C1 segment of cervical spinal cord (tissue), 14 donors: ENCODE measurements at regions not wholly inside any gene's neighbourhood (a gene's known extent, or its start where the extent isn't known, plus 50 kb on each side); places are given as distances from the start of the nearest gene placed in this dataset.
"Not testable (repeated sequence)": the region's sequence is repeated elsewhere in the genome, so short reads cannot be mapped to it uniquely, and the experiment has no call there.

Experiments
- DNase-seq, 14 donors: peaks; one replicate each; lab custom pipeline; 2025; lab: John Stamatoyannopoulos, UW

- peak in 4 of 14 donors; percentile 6 to 16 (median 14) for DNase-seq
Observed at GRCh38 chr10:64558094-64558835, 1037.1 kb downstream of the REEP3 start.

GRCh38 chr10:64571056-64571455 lies 1049.9 kb downstream of the REEP3 start:
- DNase-seq: no peak

GRCh38 chr10:64573623-64574325 lies 1052.6 kb downstream of the REEP3 start:
- no peak for DNase-seq

- DNase-seq: peak in 1 of 14 donors; percentile 14
Observed at GRCh38 chr10:64574371-64574770, 1053.2 kb downstream of the REEP3 start.

- DNase-seq: no peak
Observed at GRCh38 chr10:64576497-64576896, 1055.3 kb downstream of the REEP3 start.

GRCh38 chr10:64578757-64579156 lies 1057.6 kb downstream of the REEP3 start:
- not testable (repeated sequence) for DNase-seq

GRCh38 chr10:64586934-64587503 lies 1065.8 kb downstream of the REEP3 start:
- no peak for DNase-seq

GRCh38 chr10:64594072-64594471 lies 1072.9 kb downstream of the REEP3 start:
- no peak for DNase-seq

GRCh38 chr10:64598600-64598999 lies 1077.4 kb downstream of the REEP3 start:
- DNase-seq: no peak

GRCh38 chr10:64601298-64601697 lies 1080.1 kb downstream of the REEP3 start:
- DNase-seq: no peak

GRCh38 chr10:64617085-64617484 lies 1095.9 kb downstream of the REEP3 start:
- no peak for DNase-seq

GRCh38 chr10:64619102-64619501 lies 1097.9 kb downstream of the REEP3 start:
- DNase-seq: no peak

- no peak for DNase-seq
Observed at GRCh38 chr10:64626924-64627323, 1105.7 kb downstream of the REEP3 start.

- DNase-seq: no peak
Observed at GRCh38 chr10:64630534-64630933, 1109.3 kb downstream of the REEP3 start.

- no peak for DNase-seq
Observed at GRCh38 chr10:64635906-64636305, 1114.7 kb downstream of the REEP3 start.

GRCh38 chr10:64636461-64636860 lies 1115.3 kb downstream of the REEP3 start:
- DNase-seq: peak in 3 of 14 donors; percentile 4 to 27 (median 10)

GRCh38 chr10:64637939-64638338 lies 1116.7 kb downstream of the REEP3 start:
- no peak for DNase-seq

- DNase-seq: peak in 1 of 14 donors; percentile 8
Observed at GRCh38 chr10:64648915-64649314, 1127.7 kb downstream of the REEP3 start.

GRCh38 chr10:64658528-64658927 lies 1137.3 kb downstream of the REEP3 start:
- DNase-seq: no peak

GRCh38 chr10:64659311-64659710 lies 1138.1 kb downstream of the REEP3 start:
- no peak for DNase-seq

- DNase-seq: no peak
Observed at GRCh38 chr10:64682043-64682442, 1160.8 kb downstream of the REEP3 start.

GRCh38 chr10:64690194-64690593 lies 1169.0 kb downstream of the REEP3 start:
- DNase-seq: no peak

GRCh38 chr10:64699244-64699643 lies 1178.0 kb downstream of the REEP3 start:
- DNase-seq: no peak
